DOHH2 (cell line): ENCODE measurements at regions not wholly inside any gene's neighbourhood (a gene's known extent, or its start where the extent isn't known, plus 50 kb on each side); places are given as distances from the start of the nearest gene placed in this dataset.

Source experiments
- EZH2phosphoT487 ChIP-seq: fragments of 200-600 bp; sonication (generic); IDR thresholded peaks from 2 replicates; pipeline ENCODE4 v1.6.1; 2017; ENCODE audit warnings: borderline replicate concordance, mild to moderate bottlenecking, antibody characterized with exemption, low read length, moderate library complexity, mixed read lengths
- TF ChIP-seq, protein P1 (sequence below): fragments of 200-600 bp; sonication (generic); IDR thresholded peaks from one replicate; pipeline ENCODE4 v1.5.1; 2014; ENCODE audit warnings: antibody characterized with exemption, mild to moderate bottlenecking, low read depth, low read length; ENCODE audit not compliant: poor library complexity, severe bottlenecking

DNA sequence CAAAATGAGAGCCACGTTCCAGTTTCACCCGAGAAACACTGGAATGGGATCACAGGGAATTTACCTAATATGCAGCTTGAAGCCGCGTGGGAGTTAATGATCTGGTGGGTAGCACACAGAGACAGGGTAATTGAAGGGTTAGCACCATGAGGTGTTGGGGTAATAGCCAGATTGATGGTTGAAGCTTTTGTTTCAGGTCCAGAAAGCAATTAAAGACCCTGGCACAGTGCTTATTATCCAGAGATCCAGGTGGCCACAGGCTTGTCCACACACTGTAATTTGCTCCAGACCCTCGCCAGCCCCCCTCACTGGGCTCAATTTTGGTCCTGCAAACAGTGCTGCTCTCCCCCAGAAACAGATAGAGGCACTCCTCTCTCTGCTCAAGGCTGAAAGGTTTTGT is 282.5 kb upstream of the ISX start:
- TF ChIP-seq, protein P1, sequence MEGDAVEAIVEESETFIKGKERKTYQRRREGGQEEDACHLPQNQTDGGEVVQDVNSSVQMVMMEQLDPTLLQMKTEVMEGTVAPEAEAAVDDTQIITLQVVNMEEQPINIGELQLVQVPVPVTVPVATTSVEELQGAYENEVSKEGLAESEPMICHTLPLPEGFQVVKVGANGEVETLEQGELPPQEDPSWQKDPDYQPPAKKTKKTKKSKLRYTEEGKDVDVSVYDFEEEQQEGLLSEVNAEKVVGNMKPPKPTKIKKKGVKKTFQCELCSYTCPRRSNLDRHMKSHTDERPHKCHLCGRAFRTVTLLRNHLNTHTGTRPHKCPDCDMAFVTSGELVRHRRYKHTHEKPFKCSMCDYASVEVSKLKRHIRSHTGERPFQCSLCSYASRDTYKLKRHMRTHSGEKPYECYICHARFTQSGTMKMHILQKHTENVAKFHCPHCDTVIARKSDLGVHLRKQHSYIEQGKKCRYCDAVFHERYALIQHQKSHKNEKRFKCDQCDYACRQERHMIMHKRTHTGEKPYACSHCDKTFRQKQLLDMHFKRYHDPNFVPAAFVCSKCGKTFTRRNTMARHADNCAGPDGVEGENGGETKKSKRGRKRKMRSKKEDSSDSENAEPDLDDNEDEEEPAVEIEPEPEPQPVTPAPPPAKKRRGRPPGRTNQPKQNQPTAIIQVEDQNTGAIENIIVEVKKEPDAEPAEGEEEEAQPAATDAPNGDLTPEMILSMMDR, result no peak
- TF ChIP-seq EZH2phosphoT487, result no peak
